SK-N-MC (cell line): ENCODE measurements at regions not wholly inside any gene's neighbourhood (a gene's known extent, or its start where the extent isn't known, plus 50 kb on each side); places are given as distances from the start of the nearest gene placed in this dataset.

Experiments used
- EZH2 ChIP-seq: fragments of 200-600 bp; sonication (generic); IDR thresholded peaks from one replicate; pipeline ENCODE4 v1.6.1; 2017; ENCODE audit warnings: antibody characterized with exemption
- POLR2AphosphoS5 ChIP-seq: IDR thresholded peaks from 2 replicates; pipeline ENCODE4 v1.6.1; 2012; ENCODE audit warnings: mild to moderate bottlenecking, low read depth, low read length, borderline replicate concordance

- no peak for TF ChIP-seq POLR2AphosphoS5
- TF ChIP-seq EZH2, result no peak
Observed at GRCh38 chr20:39103305-39103704, 141.2 kb downstream of the DHX35 start.
